ENCODE measurements at regions not wholly inside any gene's neighbourhood (a gene's known extent, or its start where the extent isn't known, plus 50 kb on each side); places are given as distances from the start of the nearest gene placed in this dataset.

DNA sequence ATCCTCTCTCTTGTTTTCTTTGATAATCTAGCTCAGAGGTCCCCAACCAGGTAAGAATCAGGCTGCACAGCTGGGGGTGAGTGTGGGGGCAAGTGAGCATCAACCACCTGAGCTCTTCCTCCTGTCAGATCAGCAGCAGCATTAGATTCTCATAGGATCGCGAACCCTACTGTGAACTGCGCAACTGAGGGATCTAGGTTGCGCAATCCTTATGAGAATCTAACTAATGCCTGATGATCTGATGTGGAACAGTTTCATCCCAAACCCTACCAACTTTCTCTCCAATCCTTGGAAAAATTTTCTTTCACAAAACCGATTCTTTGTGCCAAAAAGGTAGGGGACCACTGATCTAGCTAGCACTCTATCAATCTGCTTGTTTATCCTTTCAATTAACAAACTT, 678.3 kb downstream of the CBLN2 start:
- no peak for DNase-seq

DNA sequence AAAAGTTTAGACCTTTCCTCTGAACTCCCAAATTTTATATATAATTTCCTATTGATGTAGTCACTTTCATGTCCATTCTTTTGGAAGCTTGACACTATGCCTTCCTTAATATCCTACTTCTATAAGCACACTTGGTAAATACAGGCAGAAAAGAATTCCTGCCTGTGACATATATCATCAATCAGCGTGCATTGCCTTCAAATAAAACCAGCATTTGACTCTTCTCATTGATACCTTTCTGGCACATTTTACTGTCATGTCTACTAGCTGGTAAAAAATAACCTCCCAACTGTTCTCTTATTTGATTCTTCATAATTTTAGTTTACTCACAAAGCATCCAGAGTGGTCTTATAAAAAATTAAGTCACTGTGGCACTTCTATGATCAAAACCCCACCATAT, 693.5 kb downstream of the CBLN2 start:
- DNase-seq = no peak

DNA sequence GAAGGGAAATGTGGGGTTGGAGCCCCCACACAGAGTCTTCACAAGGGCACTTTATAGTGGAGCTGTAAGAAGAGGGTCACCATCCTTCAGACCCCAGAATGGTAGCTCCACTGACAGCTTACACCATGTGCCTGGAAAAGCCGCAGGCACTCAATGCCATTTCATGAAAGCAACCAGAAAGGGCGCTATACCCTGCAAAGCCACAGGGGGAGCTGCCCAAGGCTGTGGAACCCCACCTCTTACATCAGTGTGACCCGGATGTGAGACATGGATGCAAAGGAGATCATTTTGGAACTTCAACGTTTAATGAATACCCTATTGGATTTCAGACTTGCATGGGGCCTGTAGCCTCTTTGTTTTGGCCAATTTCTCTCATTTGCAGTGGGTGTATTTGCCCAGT, 694.7 kb downstream of the CBLN2 start:
- DNase-seq = peak; percentile 10

DNA sequence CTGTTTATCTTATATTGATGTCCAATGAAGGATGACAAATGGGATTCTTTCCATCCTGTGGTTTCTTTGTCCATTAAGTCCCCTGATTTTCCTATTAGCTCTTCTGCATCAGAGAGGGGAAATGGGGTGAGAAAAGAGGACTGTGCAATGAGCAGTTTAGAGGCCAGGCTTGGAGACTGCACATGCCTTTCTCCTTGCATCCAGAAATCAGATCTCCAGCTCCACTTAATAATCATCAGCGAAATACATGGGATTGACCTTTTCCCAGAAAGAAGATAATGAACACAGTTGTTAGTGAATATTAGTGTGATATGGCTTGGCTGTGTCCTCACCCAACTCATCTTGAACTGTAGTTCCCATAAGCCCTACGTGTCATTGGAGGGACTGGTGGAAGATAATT, 697.4 kb downstream of the CBLN2 start:
- no peak for DNase-seq

DNA sequence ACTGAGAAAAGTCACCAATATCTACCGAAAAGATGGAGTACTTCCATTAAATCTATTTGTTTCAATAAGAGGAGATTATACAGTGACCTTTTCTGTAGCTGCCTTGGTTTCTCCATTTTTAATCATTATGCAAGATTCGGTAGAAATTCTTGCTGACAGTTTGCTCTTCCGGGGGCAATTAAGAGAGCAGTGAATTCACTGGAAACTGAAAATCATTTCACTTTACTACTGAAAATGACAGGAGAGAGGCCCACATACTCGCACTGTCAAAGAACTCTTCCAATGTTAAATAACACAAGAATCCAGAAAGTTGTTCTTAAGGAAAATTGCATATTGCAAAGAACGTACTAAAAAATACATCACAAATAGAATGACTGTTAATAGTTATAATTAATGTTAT, 699.3 kb downstream of the CBLN2 start:
- no peak for DNase-seq

DNA sequence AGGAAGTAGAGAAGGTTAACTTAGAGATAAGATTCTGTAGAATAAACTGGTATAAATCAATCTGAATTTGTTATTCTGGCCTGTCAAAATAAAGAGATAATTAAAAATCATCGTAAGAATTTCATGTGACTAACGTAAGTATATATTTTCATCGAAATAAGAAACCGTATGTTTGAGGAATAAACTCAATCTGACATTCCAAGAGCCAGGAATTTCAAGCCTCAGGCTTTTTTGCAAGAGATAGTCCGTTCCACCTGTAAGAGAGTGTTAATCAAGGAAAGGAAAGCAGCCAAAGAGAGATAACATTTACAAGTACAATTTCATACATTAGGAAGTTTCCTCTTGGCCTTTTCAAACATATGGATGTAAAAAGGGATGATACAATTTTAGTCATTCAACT, 701.5 kb downstream of the CBLN2 start:
- DNase-seq = no peak

DNA sequence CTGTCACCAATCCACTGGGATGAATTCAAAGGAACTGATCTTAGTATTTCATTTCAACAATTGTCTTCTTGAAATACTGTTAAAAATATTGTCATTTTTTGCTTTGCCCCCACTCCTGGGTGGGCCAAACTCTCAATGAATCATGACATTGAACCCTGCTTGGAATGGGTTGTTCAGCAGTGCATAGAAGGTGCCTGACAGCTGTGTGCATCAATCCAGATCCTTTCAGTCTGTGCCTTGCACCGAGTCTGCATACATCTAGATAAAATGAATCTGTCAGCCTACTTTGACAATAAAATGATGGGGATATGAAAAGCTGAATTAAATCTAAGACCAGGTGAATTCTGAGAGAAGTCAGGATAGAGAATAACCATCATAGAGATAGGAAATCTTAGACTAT, 706.6 kb downstream of the CBLN2 start:
- DNase-seq = no peak

DNA sequence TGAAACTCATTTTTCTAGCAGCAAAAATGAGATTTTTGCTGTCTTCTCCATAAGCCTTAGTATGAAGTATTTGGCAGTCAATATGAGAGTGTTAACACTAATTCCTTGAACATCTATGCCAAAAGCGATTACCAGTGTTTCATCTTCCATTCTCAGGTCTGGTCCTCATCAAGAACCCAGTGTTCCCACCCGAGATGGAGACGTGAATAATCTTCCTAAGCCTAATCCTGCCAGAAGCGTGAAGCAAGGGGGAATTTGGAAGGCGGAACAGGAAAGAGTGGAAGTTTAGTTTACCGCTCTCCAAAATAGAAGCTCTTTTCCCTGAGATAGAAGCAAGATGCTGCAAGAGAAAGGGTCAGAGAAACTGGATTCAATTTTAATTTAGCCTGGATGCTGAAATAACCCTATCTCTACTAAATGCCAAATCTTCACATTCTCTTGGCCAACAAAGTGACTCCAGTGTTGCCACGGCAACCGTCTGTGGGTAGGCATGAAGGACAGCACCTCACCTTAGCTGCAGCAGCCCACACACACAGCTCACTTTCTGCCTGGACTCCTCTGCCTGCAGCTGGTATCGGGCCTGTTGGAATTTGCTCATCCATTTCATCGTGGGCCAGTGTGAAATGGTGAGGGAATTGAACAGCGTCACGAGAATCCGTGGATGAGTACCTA, 711.1 kb downstream of the CBLN2 start:
- no peak for DNase-seq

DNA sequence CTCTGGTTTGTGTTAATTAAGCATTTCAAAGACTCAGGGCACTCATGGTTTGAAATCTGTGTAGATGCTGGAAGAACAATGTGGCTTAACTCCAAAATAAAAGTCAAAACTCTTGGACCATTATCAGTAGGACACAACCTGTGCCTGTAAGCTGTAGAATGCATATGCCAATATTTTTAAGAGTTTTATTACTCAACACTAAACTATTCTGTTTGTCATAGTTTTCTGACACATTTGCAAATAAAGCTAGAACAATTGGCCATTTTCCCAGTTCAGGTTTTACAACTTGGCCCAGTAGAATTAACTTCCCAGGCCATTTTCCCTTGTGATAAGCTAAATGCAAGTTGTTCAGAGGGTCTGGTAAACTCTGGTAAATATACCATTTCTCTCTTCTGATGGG, 713.1 kb downstream of the CBLN2 start:
- no peak for DNase-seq

DNA sequence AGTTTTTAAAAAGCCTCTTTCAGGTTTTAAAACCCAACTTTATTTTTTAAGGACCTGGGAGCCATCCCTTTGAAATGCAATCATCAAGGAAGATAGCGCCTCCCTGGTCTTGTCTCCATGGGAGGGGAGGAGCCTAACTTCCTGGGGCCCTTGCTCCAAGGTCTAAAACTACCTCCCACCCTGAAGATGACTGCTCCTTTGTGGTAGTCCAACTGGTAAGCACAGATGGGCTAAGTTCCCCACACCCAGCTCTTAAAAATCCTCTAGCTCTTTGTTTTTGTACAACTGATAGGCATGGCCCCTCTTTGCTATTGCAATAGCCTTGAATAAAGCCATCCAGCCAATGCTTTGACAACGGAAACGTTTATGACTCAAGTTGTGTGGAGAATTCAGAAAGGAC, 716.8 kb downstream of the CBLN2 start:
- no peak for DNase-seq

DNA sequence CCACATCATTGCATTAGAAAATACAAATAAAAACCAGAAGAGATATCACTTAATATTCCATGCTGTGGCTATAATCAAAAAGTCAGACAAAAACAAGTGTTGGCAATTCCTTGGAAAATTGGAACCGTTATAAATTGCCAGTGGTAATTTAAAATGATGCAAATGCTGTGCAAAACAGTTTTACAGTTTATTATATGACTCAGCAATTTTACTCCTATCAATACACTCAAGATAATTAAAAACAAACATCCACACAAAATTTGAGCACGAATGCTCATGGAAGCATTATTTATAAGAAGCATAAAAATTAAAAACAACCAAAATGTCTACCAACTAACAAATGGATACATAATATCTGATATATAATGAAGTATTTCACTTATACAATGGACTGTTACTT, 728.8 kb downstream of the CBLN2 start:
- DNase-seq = no peak

DNA sequence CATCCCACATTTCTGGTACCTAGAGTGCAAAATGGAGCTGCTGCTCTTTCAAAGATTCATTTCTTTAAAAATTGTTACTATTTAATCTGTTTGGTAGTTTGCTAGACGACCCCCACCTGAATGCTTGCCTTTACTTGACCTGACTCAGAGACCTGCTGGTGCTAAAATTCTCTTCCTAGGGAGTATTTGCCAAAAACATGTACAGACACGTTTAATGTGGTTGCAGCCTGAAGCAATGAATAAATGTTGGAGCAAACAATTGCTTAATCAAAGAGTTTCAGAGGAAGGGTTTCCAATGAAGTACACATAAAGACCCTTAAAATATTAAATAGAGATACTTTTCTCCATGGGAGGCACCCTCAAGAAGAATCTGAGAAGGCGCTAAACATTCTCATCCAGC, 734.4 kb downstream of the CBLN2 start:
- no peak for DNase-seq

DNA sequence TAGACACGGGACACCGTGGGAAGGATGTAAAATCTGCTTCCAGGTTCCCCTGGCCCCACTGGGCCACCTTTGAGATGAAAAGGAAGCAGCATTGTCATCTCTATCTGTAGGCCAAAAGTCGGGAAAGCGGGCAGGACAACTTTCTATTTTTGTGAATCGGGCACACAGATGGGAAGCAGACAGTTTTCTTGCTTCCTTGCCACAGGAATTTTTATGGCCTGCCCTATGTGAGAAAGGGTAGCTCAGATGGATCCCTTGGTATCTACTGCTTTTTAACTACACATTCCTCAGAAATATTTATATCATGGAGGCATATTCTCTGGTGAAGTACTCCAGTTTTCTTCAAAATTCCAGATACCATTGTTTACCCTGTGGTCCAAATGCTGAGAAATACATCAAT, 735.5 kb downstream of the CBLN2 start:
- DNase-seq = no peak

DNA sequence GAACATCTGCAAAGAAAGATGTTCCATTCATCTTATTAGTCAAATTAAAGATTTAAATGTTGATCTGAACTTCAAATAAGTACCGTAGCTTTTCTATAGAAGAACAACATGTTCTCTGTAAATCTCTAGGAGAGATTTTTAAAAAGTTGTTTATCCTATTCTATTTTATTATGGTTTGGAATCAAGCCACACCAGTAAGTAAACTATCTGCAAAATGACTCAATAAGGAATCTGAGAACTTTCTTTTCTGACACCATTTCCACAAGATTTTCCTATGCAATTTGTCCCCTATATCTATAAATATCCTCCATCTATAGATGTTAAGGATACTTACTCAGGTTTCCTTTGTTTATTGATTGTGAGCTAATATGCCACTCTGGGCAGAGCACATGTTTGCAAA, 736.6 kb downstream of the CBLN2 start:
- DNase-seq = no peak

DNA sequence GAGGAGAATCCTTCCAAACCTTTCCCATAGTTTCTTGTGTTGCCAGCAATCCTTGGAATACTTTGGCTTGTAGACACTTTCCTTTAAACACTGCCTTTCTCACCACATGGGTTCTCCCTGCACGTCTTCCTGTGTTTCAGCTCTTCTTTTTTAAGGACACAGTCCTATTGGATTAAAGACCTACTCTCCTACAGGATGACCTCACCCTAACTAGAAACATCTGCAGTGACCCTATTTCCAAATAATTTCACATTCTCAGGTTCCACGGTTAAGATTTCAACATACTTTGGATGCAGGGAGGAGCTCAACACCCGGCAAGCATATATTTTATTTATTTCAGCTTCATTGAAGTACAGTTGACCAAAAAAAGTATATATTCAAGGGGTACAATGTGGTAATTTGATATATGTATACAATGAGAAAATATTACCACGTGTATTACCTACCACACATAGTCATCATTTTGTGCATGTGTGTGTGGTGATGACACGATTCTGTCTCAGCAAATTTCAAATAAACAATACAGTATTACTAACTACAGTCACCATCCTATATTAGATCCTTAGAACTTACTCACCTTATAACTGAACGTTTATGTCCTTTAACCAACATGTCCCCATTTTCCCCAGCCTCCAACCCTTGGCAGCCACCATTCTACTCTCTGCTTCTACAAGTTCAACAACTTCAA, 745.0 kb downstream of the CBLN2 start:
- no peak for DNase-seq

DNA sequence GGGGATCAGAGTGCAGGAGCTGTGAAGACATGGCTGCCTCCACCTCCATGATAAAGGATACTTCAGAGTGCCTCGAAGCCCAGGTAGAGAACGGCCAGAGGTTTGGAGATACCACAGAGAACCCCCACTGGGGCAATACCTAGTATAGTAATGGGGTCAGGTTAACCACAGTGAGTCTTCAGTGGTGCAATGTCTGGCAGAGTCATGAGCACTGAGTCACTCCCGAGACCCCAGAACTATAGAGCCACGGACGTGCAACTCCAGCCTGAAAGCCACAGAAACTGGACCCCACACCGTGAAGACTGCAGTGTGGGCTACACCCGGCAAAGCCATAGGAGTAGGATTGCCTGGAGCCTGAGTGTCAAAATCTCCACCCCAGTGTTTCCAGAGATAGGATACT, 746.6 kb downstream of the CBLN2 start:
- no peak for DNase-seq

DNA sequence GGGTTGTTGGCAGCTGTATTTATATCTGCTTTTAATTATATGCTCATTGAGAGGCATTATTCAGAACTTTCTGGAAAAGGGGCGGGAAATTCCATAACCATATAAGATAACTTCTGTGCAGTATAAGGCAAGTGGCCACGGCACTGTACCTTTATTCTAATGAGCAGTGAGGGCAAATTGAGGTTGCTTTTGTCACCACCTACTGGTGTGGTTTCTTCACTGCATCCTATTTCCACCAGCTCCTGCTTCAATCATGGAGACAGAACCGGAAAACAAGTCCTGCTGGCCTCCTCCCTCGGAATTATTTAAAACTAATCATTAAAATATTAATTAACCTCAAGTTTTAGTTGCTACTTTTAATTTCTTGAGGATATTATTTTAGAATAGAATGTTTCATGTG, 759.4 kb downstream of the CBLN2 start:
- DNase-seq = peak; percentile 49

DNA sequence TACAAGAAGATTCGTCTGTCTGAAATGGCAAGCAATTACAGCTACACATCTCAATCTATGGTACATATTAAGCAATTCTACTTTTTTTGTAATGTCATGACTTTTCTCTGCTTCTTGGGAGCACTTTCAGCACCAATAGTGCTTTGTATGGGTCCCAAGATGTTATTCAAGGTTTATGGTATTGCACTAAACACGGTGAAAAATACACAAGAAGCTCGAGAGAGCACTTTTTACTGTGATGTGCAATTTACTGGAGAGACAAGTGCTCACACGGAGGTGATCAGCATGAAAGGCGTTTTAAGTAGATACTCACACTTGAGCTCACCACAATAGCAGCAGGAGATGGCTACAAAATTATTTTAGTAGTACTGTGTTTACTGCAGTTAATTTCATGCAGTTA, 783.6 kb downstream of the CBLN2 start:
- no peak for DNase-seq

DNA sequence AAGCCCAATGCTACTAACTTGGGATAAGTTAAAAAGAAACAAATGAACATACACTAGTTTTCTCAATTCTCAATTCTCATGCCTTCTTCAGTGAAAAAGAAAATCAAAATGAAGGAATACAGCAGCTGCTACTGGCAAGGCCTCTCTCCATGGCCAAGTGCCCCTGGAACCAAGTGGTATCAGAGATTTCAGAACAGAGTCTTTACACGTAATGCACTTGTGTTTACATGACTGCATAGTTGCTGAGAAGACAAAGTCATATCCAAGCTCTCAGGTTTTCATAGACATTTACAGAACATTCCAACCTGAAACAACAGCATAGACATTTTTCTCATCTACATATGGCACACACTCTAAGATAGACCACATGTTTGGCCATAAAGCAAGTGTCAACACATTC, 789.9 kb downstream of the CBLN2 start:
- DNase-seq = no peak

DNA sequence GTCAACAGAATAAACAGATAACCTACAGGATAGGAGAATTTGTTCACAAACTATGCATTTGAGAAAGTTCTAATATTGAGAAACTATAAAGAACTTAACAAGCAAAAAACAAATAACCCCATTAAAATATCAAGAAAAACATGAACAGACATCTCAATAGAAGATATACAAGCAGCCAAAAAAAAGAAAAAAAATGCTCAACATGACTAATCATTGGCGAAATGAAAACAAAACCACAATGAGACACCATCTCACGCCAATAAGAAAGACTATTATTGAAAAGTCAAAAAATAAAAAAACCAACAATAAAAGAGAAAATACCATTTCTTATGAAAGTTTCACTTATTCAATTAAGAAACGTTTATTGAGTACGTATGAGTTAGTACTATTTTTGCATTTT, 800.5 kb downstream of the CBLN2 start:
- DNase-seq = no peak

DNA sequence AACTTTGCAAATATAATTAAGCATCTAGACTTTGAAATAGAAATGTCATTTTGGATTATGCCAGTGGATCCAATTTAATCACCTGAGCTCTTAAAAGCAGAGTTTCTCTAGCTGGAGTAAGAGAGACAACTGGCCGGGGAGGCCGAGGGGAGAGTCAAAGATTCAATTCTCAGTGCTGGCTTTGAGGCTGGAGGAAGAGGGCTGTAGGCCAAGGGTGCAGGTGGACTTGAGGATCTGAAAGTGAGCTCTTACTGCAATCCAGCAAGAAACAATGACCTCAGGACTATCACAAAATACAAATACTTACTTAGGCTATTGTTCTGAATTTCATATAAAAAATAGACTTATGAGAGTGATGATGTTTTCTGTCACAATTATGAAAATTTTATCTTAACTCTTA, 814.5 kb downstream of the CBLN2 start:
- DNase-seq = no peak

DNA sequence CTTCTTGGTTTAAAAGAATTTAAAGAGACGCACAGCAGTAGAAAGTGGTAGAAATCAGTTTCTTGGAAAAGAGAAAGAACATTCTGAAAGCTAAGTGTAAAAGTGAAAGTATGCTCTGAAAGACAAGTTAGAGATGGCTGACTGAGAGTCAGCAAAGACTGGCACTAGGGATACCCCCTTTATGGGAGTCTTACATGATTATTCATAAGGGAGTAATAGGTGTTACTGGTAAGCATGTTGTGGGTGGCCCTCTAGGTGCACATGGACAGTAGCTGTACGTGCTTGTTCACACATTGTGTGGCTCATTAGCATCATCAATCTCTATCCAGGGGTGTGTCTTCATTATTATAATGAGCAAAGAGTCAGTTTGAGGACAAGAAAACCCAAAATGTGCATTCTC, 816.2 kb downstream of the CBLN2 start:
- no peak for DNase-seq

DNA sequence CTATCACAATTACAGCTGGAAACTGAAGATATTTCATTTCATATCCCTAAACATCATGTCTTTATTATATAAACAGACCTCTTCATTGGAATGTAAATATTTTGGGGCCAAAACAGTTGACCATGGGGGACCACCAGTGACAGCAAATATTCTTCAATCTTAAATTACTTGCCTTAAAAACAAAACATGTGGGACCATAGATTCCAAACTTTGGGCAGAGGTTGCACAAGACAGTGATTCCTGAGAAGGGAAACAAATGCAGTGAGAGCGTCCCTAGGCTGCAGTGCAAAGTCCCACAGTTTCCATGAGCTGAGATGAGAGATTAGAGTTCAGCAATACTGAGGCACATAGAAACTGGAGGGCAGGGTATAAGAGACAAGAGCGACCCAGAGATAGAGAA, 818.9 kb downstream of the CBLN2 start:
- DNase-seq = no peak

DNA sequence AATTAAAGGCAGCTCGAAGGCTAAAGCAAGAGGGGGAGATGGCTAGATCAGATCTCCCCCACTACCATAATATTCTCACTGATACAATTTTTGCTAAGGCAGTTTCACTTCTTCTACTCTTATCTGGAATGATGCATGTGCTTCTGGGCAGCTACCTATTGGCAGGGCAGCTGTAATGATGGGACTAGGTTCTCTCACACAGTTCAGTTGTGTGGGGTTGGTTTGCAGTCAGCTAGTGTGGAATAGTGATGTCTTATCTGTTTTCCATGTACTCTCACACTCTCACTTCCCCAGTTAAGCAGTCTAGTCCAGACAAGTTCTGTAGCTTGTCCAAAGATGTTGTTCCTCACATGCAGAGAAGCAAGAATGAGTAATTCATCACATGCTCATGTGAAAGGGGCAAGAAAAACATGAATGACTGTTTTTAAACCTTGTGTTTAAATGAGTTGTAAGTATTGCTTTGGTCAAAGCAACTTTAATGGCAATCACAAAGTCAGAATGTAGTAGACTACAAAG, 836.1 kb downstream of the CBLN2 start:
- no peak for DNase-seq

DNA sequence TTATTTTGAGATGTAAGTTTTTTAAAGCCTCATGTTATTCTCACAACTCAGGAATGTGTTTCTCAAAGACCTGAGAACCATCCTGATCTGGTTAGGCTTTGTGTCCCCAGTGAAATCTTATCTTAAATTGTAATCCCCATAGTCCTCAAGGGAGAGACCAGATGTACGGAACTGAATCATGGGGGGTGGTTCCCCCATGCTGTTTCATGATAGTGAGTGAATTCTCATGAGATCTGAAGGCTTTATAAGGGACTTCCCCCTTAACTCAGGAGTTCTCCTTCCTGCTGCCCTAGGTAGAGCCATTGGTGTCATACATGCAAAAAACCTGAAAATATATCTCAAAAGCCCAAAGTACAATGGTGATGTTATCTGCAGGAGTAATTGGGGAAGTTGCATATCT, 836.7 kb downstream of the CBLN2 start:
- no peak for DNase-seq

Measured in hematopoietic multipotent progenitor cell treated with erythropoietin and hydrocortisone succinate and interleukin-3 and kit ligand, for 4 days (in vitro differentiated cells).